Left renal pelvis (tissue), 4 donors: ENCODE measurements at regions not wholly inside any gene's neighbourhood (a gene's known extent, or its start where the extent isn't known, plus 50 kb on each side); places are given as distances from the start of the nearest gene placed in this dataset.
"Not testable (repeated sequence)": the region's sequence is repeated elsewhere in the genome, so short reads cannot be mapped to it uniquely, and the experiment has no call there.

ENCODE experiments used
- DNase-seq, 4 donors: peaks; one replicate each; pipeline ENCODE4 v3.0.0-alpha.2; 2013; ENCODE audit warnings: low read depth in 4 of 4, low spot score in 3 of 4

GRCh38 chr7:91559947-91560346 lies 295.7 kb downstream of the FZD1 start:
- DNase-seq = no peak

- DNase-seq = no peak
These were observed 299.9 kb downstream of the FZD1 start for GRCh38 chr7:91564101-91564500.

- DNase-seq = no peak
These were observed 300.3 kb downstream of the FZD1 start for GRCh38 chr7:91564541-91564940.

GRCh38 chr7:91565499-91566401 lies 301.5 kb downstream of the FZD1 start:
- DNase-seq = no peak

- no peak for DNase-seq
These were observed 302.1 kb downstream of the FZD1 start for GRCh38 chr7:91566402-91566732.

GRCh38 chr7:91567081-91568012 lies 303.1 kb downstream of the FZD1 start:
- DNase-seq = no peak

GRCh38 chr7:91568138-91568537 lies 303.9 kb downstream of the FZD1 start:
- DNase-seq = no peak

- DNase-seq = peak in 2 of 4 donors; percentile 10
These were observed 305.7 kb downstream of the FZD1 start for GRCh38 chr7:91569728-91570457.

GRCh38 chr7:91570560-91570959 lies 306.3 kb downstream of the FZD1 start:
- no peak for DNase-seq

- DNase-seq = no peak
These were observed 307.4 kb downstream of the FZD1 start for GRCh38 chr7:91571601-91572000.

GRCh38 chr7:91573405-91573804 lies 307.1 kb downstream of the MTERF1 start:
- DNase-seq = no peak

- not testable (repeated sequence) for DNase-seq
These were observed 304.0 kb downstream of the MTERF1 start for GRCh38 chr7:91576459-91576858.

GRCh38 chr7:91579837-91580236 lies 300.7 kb downstream of the MTERF1 start:
- no peak for DNase-seq

- no peak for DNase-seq
These were observed 297.6 kb downstream of the MTERF1 start for GRCh38 chr7:91582799-91583477.

- DNase-seq = no peak
These were observed 284.2 kb downstream of the MTERF1 start for GRCh38 chr7:91596287-91596686.

GRCh38 chr7:91598791-91599190 lies 281.7 kb downstream of the MTERF1 start:
- no peak for DNase-seq

- DNase-seq = no peak
These were observed 280.4 kb downstream of the MTERF1 start for GRCh38 chr7:91600112-91600511.

GRCh38 chr7:91603707-91604106 lies 276.8 kb downstream of the MTERF1 start:
- no peak for DNase-seq

- DNase-seq = no peak
These were observed 271.9 kb downstream of the MTERF1 start for GRCh38 chr7:91608606-91609005.

GRCh38 chr7:91609525-91609924 lies 271.0 kb downstream of the MTERF1 start:
- DNase-seq = no peak
